Ovary (tissue), 3 donors: ENCODE measurements at regions not wholly inside any gene's neighbourhood (a gene's known extent, or its start where the extent isn't known, plus 50 kb on each side); places are given as distances from the start of the nearest gene placed in this dataset.

Experiments
- EP300 ChIP-seq: sonication (generic); formaldehyde crosslinking; IDR thresholded peaks from one replicate; pipeline ENCODE4 v1.6.1; 2017; ENCODE audit warnings: antibody characterized with exemption
- POLR2A ChIP-seq: fragments of 450-650 bp; IDR thresholded peaks from one replicate; pipeline ENCODE4 v1.6.1; 2017; ENCODE audit warnings: antibody characterized with exemption, mild to moderate bottlenecking, moderate library complexity
- TF ChIP-seq, protein P1 (sequence below), 3 donors: fragments of 450-650 bp in 2 of 3; fragments of 200-600 bp in 1 of 3; IDR thresholded peaks; one replicate each; pipeline versions ENCODE4 v1.5.1 to v1.8.0; 2016 to 2022; ENCODE audit warnings: antibody characterized with exemption in 3 of 3, mild to moderate bottlenecking in 1 of 3
- donor health status: DM: no; HTN: no; CAD: no.

DNA sequence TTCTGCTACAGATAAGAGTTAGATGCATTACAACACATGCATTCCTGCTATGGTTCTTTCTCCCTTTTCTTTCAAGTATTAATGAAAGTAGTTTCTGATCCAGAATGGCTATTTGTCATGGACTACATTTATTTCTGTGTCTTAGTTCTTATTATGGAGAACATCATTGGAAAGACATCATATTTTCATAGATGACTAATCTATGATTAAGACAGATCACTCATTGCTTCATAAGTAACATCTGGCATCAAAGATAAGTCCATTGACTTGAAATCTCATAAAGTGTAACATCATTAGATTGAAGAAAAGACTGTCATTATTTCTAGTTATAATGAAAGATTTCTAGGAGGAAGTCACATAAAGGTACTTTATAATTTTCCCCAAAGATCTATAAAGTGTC lies 366.7 kb downstream of the NSUN3 start:
- TF ChIP-seq POLR2A (no peak), EP300 (no peak)
- TF ChIP-seq, protein P1, sequence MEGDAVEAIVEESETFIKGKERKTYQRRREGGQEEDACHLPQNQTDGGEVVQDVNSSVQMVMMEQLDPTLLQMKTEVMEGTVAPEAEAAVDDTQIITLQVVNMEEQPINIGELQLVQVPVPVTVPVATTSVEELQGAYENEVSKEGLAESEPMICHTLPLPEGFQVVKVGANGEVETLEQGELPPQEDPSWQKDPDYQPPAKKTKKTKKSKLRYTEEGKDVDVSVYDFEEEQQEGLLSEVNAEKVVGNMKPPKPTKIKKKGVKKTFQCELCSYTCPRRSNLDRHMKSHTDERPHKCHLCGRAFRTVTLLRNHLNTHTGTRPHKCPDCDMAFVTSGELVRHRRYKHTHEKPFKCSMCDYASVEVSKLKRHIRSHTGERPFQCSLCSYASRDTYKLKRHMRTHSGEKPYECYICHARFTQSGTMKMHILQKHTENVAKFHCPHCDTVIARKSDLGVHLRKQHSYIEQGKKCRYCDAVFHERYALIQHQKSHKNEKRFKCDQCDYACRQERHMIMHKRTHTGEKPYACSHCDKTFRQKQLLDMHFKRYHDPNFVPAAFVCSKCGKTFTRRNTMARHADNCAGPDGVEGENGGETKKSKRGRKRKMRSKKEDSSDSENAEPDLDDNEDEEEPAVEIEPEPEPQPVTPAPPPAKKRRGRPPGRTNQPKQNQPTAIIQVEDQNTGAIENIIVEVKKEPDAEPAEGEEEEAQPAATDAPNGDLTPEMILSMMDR (IDR thresholded peaks at IDR 0.05), result no peak
